Liver (tissue), 8 donors: ENCODE measurements at regions not wholly inside any gene's neighbourhood (a gene's known extent, or its start where the extent isn't known, plus 50 kb on each side); places are given as distances from the start of the nearest gene placed in this dataset.

Experiments used
- DNase-seq: peaks from one replicate; pipeline ENCODE4 v3.0.0-alpha.2; 2017; ENCODE audit warnings: low spot score
- H3K27ac ChIP-seq, 2 donors: one replicate each; pipeline ENCODE4 v1.7.0; 2013; ENCODE audit warnings: inconsistent platforms in 2 of 2, low read length in 2 of 2, control low read depth in 1 of 2, low read depth in 1 of 2, mild to moderate bottlenecking in 1 of 2
- H3K27me3 ChIP-seq, 4 donors: one replicate each; pipeline versions ENCODE4 v1.6.1 to v1.7.0; 2013; ENCODE audit warnings: low read length in 3 of 4, inconsistent platforms in 1 of 4, mild to moderate bottlenecking in 1 of 4, moderate library complexity in 1 of 4; ENCODE audit not compliant: control insufficient read depth in 4 of 4, insufficient read depth in 4 of 4
- H3K36me3 ChIP-seq, 4 donors: one replicate each; pipeline versions ENCODE4 v1.6.1 to v1.7.0; 2013; ENCODE audit warnings: low read length in 3 of 4, mild to moderate bottlenecking in 3 of 4, low read depth in 1 of 4, moderate library complexity in 1 of 4; ENCODE audit not compliant: control insufficient read depth in 4 of 4, insufficient read depth in 3 of 4
- H3K4me1 ChIP-seq, 4 donors: one replicate each; pipeline versions ENCODE4 v1.6.1 to v1.7.0; 2013; ENCODE audit warnings: low read length in 3 of 4, mild to moderate bottlenecking in 3 of 4, moderate library complexity in 1 of 4; ENCODE audit not compliant: control insufficient read depth in 4 of 4, insufficient read depth in 4 of 4
- H3K4me3 ChIP-seq, 3 donors: one replicate each; pipeline versions ENCODE4 v1.6.1 to v1.7.0; 2013; ENCODE audit warnings: low read length in 3 of 3, control low read depth in 1 of 3, low read depth in 1 of 3, mild to moderate bottlenecking in 1 of 3
- H3K9ac ChIP-seq, 2 donors: one replicate each; pipeline ENCODE4 v1.7.0; 2013; ENCODE audit warnings: low read length in 2 of 2, mild to moderate bottlenecking in 2 of 2, moderate library complexity in 2 of 2, control low read depth in 1 of 2, low read depth in 1 of 2
- H3K9me3 ChIP-seq, 4 donors: one replicate each; pipeline versions ENCODE4 v1.6.1 to v1.7.0; 2013; ENCODE audit warnings: low read length in 3 of 4; ENCODE audit not compliant: control insufficient read depth in 4 of 4
- EGR1 ChIP-seq, 2 donors: IDR thresholded peaks; 2 replicates each; pipeline ENCODE4 v1.6.1; 2016 to 2018; ENCODE audit warnings: antibody characterized with exemption in 2 of 2, low read depth in 2 of 2
- FOXA1 ChIP-seq: IDR thresholded peaks from 2 replicates; pipeline ENCODE4 v1.6.1; 2016; ENCODE audit warnings: antibody characterized with exemption
- FOXA2 ChIP-seq: IDR thresholded peaks from 2 replicates; pipeline ENCODE4 v1.6.1; 2016; ENCODE audit warnings: antibody characterized with exemption
- GABPA ChIP-seq, 2 donors: IDR thresholded peaks in 1 of 2; conservative IDR thresholded peaks in 1 of 2; 2 replicates each; pipeline ENCODE4 v1.6.1; 2016; ENCODE audit warnings: antibody characterized with exemption in 2 of 2, mild to moderate bottlenecking in 1 of 2, moderate library complexity in 1 of 2
- HNF4A ChIP-seq, 2 donors: conservative IDR thresholded peaks; 2 replicates each; pipeline ENCODE4 v1.6.1; 2016; ENCODE audit warnings: antibody characterized with exemption in 2 of 2, mild to moderate bottlenecking in 2 of 2
- HNF4G ChIP-seq: IDR thresholded peaks from 2 replicates; pipeline ENCODE4 v1.6.1; 2016; ENCODE audit warnings: antibody characterized with exemption
- NR2F2 ChIP-seq: IDR thresholded peaks from 2 replicates; pipeline ENCODE4 v1.6.1; 2016; ENCODE audit warnings: antibody characterized with exemption
- RAD21 ChIP-seq, 2 donors: IDR thresholded peaks; 2 replicates each; pipeline ENCODE4 v1.6.1; 2016; ENCODE audit warnings: antibody characterized with exemption in 2 of 2, mild to moderate bottlenecking in 2 of 2
- RXRA ChIP-seq, 2 donors: IDR thresholded peaks; 2 replicates each; pipeline ENCODE4 v1.6.1; 2017 to 2018; ENCODE audit warnings: antibody characterized with exemption in 2 of 2, mild to moderate bottlenecking in 1 of 2
- SP1 ChIP-seq: IDR thresholded peaks from 2 replicates; pipeline ENCODE4 v1.6.1; 2018; ENCODE audit warnings: antibody characterized with exemption, mild to moderate bottlenecking
- TAF1 ChIP-seq: conservative IDR thresholded peaks from 2 replicates; pipeline ENCODE4 v1.6.1; 2016; ENCODE audit warnings: antibody characterized with exemption, mild to moderate bottlenecking
- YY1 ChIP-seq: IDR thresholded peaks from 2 replicates; pipeline ENCODE4 v1.6.1; 2016; ENCODE audit warnings: antibody characterized with exemption, mild to moderate bottlenecking
- WGBS: extraction: QIAGEN DNeasy Blood & Tissue Kit; methylation state at CpG from one replicate; pipeline ENCODE4 v1.1.7; 2013; 5-methylcytosine and 5-hydroxymethylcytosine counted together
- TF ChIP-seq, protein P1 (sequence below): fragments of 150-350 bp; IDR thresholded peaks from 2 replicates; pipeline ENCODE4 v1.5.1; 2017; ENCODE audit warnings: improper control_type of control experiment, low read depth, low read length; ENCODE audit not compliant: missing input control
- TF ChIP-seq, protein P2 (sequence below): IDR thresholded peaks from 2 replicates; pipeline ENCODE4 v1.6.1; 2016; ENCODE audit warnings: antibody characterized with exemption, mild to moderate bottlenecking
- TF ChIP-seq, protein P3 (sequence below): IDR thresholded peaks from 2 replicates; pipeline ENCODE4 v1.6.1; 2016; ENCODE audit warnings: antibody characterized with exemption
- donor health status: healthy.
- donor health status: healthy.
- donor health status: healthy.
- donor health status: healthy.
- donor health status: healthy.

DNA sequence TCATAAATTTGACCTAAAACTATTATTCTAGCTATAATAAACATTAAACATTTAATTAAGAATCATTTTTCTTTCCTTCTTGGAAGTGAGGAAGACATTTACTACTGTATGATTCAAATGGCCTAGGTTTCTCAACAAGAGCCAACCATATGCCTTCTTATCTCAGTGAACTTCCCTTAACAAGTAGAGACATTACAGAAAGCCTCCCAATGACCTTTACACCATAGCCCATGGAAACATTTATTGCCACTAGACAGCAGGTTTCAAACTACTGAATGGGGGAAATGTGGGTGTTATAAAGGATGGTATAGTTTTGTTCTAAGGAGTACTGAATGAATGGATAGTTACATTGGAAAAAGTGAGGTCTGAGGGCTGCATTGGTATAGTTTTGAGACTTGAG, 349.4 kb upstream of the SPRED2 start:
- Histone ChIP-seq H3K27ac (peak overlapping the region in 1 of 2 donors; percentile 32), H3K9me3 (no peaks in the 10 kb centered on the region), H3K9ac (no peak overlapping the region), H3K4me1 (peaks cover 0 to 4% (median 3%) of the 10 kb centered on the region in 4 donors), H3K4me3 (no peak overlapping the region), H3K36me3 (no peaks in the 10 kb centered on the region), H3K27me3 (peaks cover 0 to 5% (median 0%) of the 10 kb centered on the region in 4 donors)
- TF ChIP-seq NR2F2 = no peak
- TF ChIP-seq GABPA (IDR thresholded peaks at IDR 0.05 in 1 of 2, conservative IDR thresholded peaks at IDR 0.05 in 1 of 2) = no peak
- TF ChIP-seq RAD21 (IDR thresholded peaks at IDR 0.05) = no peak
- no peak for TF ChIP-seq FOXA1
- TF ChIP-seq, protein P1, sequence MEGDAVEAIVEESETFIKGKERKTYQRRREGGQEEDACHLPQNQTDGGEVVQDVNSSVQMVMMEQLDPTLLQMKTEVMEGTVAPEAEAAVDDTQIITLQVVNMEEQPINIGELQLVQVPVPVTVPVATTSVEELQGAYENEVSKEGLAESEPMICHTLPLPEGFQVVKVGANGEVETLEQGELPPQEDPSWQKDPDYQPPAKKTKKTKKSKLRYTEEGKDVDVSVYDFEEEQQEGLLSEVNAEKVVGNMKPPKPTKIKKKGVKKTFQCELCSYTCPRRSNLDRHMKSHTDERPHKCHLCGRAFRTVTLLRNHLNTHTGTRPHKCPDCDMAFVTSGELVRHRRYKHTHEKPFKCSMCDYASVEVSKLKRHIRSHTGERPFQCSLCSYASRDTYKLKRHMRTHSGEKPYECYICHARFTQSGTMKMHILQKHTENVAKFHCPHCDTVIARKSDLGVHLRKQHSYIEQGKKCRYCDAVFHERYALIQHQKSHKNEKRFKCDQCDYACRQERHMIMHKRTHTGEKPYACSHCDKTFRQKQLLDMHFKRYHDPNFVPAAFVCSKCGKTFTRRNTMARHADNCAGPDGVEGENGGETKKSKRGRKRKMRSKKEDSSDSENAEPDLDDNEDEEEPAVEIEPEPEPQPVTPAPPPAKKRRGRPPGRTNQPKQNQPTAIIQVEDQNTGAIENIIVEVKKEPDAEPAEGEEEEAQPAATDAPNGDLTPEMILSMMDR = no peak
- TF ChIP-seq YY1 = no peak
- no peak for TF ChIP-seq EGR1 (IDR thresholded peaks at IDR 0.05; ENCODE audit: low read depth in 2 of 2)
- TF ChIP-seq RXRA (IDR thresholded peaks at IDR 0.05) = peak in 1 of 2 donors; percentile 11
- TF ChIP-seq FOXA2 = no peak
- TF ChIP-seq HNF4A (conservative IDR thresholded peaks at IDR 0.05) = peak in 1 of 2 donors; percentile 17
- no peak for TF ChIP-seq SP1
- no peak for TF ChIP-seq TAF1
- DNase-seq = no peak

DNA sequence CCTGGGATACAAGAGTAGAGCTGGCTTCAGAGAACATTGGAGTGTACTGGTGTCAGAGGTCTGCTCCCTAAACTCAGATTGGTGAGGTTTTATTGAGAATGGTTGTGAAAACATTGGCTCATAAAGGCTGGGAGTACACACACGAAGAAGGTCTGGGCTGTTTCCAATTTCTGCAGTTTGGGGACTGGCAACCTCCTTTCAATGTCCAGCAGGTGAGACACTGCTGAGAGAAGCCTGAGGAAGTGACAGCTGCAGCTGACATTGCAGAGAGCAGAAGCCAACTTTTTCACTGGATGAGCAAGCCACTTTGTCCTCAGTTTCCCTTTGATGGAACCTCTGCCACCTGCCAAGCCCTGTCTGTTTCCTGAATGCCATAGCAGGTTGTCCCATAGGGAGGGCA, 346.6 kb upstream of the SPRED2 start:
- no peak overlapping the region for H3K27ac ChIP-seq
- TF ChIP-seq, protein P2, sequence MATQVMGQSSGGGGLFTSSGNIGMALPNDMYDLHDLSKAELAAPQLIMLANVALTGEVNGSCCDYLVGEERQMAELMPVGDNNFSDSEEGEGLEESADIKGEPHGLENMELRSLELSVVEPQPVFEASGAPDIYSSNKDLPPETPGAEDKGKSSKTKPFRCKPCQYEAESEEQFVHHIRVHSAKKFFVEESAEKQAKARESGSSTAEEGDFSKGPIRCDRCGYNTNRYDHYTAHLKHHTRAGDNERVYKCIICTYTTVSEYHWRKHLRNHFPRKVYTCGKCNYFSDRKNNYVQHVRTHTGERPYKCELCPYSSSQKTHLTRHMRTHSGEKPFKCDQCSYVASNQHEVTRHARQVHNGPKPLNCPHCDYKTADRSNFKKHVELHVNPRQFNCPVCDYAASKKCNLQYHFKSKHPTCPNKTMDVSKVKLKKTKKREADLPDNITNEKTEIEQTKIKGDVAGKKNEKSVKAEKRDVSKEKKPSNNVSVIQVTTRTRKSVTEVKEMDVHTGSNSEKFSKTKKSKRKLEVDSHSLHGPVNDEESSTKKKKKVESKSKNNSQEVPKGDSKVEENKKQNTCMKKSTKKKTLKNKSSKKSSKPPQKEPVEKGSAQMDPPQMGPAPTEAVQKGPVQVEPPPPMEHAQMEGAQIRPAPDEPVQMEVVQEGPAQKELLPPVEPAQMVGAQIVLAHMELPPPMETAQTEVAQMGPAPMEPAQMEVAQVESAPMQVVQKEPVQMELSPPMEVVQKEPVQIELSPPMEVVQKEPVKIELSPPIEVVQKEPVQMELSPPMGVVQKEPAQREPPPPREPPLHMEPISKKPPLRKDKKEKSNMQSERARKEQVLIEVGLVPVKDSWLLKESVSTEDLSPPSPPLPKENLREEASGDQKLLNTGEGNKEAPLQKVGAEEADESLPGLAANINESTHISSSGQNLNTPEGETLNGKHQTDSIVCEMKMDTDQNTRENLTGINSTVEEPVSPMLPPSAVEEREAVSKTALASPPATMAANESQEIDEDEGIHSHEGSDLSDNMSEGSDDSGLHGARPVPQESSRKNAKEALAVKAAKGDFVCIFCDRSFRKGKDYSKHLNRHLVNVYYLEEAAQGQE = no peak
- TF ChIP-seq RXRA (IDR thresholded peaks at IDR 0.05) = no peak
- TF ChIP-seq RAD21 (IDR thresholded peaks at IDR 0.05) = no peak
- TF ChIP-seq, protein P3, sequence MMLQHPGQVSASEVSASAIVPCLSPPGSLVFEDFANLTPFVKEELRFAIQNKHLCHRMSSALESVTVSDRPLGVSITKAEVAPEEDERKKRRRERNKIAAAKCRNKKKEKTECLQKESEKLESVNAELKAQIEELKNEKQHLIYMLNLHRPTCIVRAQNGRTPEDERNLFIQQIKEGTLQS = no peak
- no peak for TF ChIP-seq FOXA1
- TF ChIP-seq TAF1 = no peak
- TF ChIP-seq HNF4A (conservative IDR thresholded peaks at IDR 0.05) = no peak
- TF ChIP-seq, protein P1 = no peak
- no peak for TF ChIP-seq FOXA2
- TF ChIP-seq SP1 = no peak
- no peak for TF ChIP-seq NR2F2
- TF ChIP-seq HNF4G = no peak
- peaks cover 0 to 4% (median 3%) of the 10 kb centered on the region in 4 donors for H3K4me1 ChIP-seq
- 81% methylated on average over 1 of the region's 1 CpG for WGBS
- H3K27me3 ChIP-seq = no peaks in the 10 kb centered on the region
- DNase-seq = no peak
- H3K36me3 ChIP-seq = no peaks in the 10 kb centered on the region
- no peak overlapping the region for H3K4me3 ChIP-seq
- no peaks in the 10 kb centered on the region for H3K9me3 ChIP-seq
- no peak overlapping the region for H3K9ac ChIP-seq
